ENCODE measurements at regions not wholly inside any gene's neighbourhood (a gene's known extent, or its start where the extent isn't known, plus 50 kb on each side); places are given as distances from the start of the nearest gene placed in this dataset.

- no peak for TF ChIP-seq CTCF (IDR thresholded peaks at IDR 0.05)
- TF ChIP-seq POLR2A (IDR thresholded peaks at IDR 0.05) = no peak
- TF ChIP-seq EP300 (IDR thresholded peaks at IDR 0.05) = no peak
Observed at GRCh38 chr7:156493942-156494341, 146.6 kb upstream of the RNF32 start.
